ENCODE measurements at regions not wholly inside any gene's neighbourhood (a gene's known extent, or its start where the extent isn't known, plus 50 kb on each side); places are given as distances from the start of the nearest gene placed in this dataset.

DNA sequence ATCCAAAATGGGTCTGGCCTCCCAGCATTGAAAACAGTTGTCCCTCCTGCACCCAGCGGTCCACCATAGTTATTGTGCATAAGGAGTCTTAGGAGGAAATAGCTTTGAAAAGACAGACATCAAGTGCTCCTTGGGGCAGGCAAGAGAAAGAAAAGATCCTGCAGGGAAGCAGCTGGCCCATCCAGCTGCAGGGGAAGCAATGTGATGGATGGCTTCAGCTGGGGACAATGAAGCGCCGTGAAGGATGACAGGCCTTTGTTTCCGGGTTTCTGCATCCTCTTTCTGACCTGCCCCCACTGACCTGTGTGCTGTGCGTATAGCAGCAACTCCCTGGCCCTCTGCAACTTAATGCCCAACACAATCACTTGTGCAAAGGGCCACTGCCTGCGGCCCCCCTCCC lies 142.9 kb upstream of the NCKAP5 start:
- H3K36me3 ChIP-seq (ENCODE audit: control insufficient read depth, insufficient read depth, low read length): no peaks in the 10 kb centered on the region
- no peaks in the 10 kb centered on the region for H3K27me3 ChIP-seq (ENCODE audit: control insufficient read depth, insufficient read depth, low read length)
- H3K4me3 ChIP-seq (ENCODE audit: low read length): no peak overlapping the region
- H3K4me1 ChIP-seq (ENCODE audit: control insufficient read depth, insufficient read depth, low read length): no peaks in the 10 kb centered on the region
- no peak overlapping the region for H3K9ac ChIP-seq (ENCODE audit: low read length)
- no peak overlapping the region for H3K27ac ChIP-seq (ENCODE audit: low read depth, low read length)

DNA sequence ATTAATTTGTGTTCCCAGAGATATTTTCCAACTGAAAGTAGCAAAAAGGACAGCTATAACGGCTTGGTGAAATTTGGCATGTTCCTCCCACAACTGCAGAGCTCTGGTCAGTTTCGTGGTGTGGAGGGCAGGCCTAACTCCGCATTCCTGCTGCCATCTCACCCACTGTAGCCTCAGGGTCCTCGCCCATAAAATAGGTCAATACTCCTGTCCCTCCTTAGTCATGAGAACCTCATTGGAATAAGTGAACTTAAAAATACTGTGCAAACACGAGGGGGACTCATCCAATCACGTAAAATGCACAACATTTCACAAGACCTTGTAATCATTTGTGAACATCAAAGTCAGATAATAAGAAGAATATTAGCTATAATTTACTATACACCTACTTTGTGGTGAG lies 143.5 kb upstream of the NCKAP5 start:
- no peak overlapping the region for H3K4me3 ChIP-seq (ENCODE audit: low read length)
- no peaks in the 10 kb centered on the region for H3K36me3 ChIP-seq (ENCODE audit: control insufficient read depth, insufficient read depth, low read length)

DNA sequence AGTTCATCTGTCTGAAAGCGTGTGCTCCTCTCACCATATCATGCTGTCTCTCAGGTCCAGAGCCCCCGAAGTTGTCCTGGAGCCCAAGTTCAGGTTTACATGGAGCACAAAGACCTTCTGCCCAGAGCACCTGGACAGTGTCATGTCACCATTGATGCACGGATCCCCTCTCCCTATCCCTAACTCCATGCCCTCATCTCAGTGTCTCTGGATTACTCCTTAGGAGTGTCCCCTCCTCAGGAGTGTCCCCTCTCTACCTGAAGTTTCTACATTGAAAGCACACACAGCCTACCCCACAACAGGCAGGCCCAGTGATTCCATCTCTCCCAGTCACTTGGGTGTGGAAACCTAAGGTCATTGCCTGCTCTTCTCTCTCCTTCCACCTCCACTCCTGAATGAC lies 144.1 kb upstream of the NCKAP5 start:
- no peak overlapping the region for H3K9ac ChIP-seq (ENCODE audit: low read length)
- H3K4me1 ChIP-seq (ENCODE audit: control insufficient read depth, insufficient read depth, low read length): no peaks in the 10 kb centered on the region
- no peaks in the 10 kb centered on the region for H3K27me3 ChIP-seq (ENCODE audit: control insufficient read depth, insufficient read depth, low read length)
- no peak overlapping the region for H3K4me3 ChIP-seq (ENCODE audit: low read length)
- H3K36me3 ChIP-seq (ENCODE audit: control insufficient read depth, insufficient read depth, low read length): no peaks in the 10 kb centered on the region
- no peak overlapping the region for H3K27ac ChIP-seq (ENCODE audit: low read depth, low read length)

More for the DNA sequence above, 143.5 kb upstream of the NCKAP5 start:
- no peak overlapping the region for H3K9ac ChIP-seq (ENCODE audit: low read length)
- no peak overlapping the region for H3K27ac ChIP-seq (ENCODE audit: low read depth, low read length)
- H3K4me1 ChIP-seq (ENCODE audit: control insufficient read depth, insufficient read depth, low read length): no peaks in the 10 kb centered on the region
- H3K27me3 ChIP-seq (ENCODE audit: control insufficient read depth, insufficient read depth, low read length): no peaks in the 10 kb centered on the region

DNA sequence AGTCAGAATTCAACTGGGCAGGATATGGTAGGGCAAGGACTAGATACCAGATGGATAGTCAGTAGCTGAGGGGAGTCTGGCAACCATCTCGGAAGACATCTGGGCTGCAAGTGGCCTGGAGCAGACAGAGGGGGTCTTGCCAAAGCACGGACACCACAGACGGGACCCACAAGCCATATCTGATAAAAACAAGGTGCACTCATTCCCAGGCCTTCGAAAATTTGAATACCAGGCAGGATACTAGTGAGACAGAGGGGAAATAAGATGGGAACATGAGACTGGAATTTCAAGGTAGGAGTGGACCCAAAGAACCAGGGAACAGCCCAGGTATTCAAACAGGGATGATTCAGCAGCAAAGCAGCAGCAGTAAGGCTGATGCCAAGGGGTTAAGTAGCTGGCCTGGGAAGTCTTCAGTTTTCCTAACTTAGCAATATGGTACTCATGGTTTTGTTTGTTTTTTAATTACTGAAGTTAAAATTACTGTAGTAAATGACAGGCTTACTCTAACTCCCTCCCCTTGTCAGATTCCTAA lies 144.9 kb upstream of the NCKAP5 start:
- H3K27ac ChIP-seq (ENCODE audit: low read depth, low read length): no peak overlapping the region
- H3K9ac ChIP-seq (ENCODE audit: low read length): no peak overlapping the region
- H3K4me3 ChIP-seq (ENCODE audit: low read length): no peak overlapping the region
- H3K4me1 ChIP-seq (ENCODE audit: control insufficient read depth, insufficient read depth, low read length): no peaks in the 10 kb centered on the region
- H3K36me3 ChIP-seq (ENCODE audit: control insufficient read depth, insufficient read depth, low read length): no peaks in the 10 kb centered on the region
- H3K27me3 ChIP-seq (ENCODE audit: control insufficient read depth, insufficient read depth, low read length): no peaks in the 10 kb centered on the region

DNA sequence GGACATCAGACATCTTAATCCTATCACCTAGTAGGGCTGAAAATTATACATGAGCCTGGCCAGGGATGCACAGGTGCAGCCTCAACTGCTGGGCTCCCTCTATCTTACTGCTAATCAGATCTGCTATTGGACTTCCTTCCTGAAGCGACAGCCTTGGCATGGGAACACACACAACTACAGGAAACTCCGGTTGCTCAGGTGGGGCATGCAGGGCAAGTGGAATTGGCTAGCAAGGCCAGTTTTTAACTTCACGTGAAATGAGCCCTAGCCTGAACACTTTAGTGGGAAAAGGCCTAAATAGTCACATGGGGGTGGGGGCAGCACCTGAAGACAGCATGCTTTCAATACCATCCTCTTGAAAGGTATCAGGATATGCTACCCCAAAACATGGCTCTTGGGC lies 147.9 kb upstream of the NCKAP5 start:
- Histone ChIP-seq H3K27ac (ENCODE audit: low read depth, low read length) (no peak overlapping the region), H3K36me3 (ENCODE audit: control insufficient read depth, insufficient read depth, low read length) (no peaks in the 10 kb centered on the region), H3K9ac (ENCODE audit: low read length) (no peak overlapping the region), H3K4me3 (ENCODE audit: low read length) (no peak overlapping the region), H3K27me3 (ENCODE audit: control insufficient read depth, insufficient read depth, low read length) (no peaks in the 10 kb centered on the region), H3K4me1 (ENCODE audit: control insufficient read depth, insufficient read depth, low read length) (no peaks in the 10 kb centered on the region)

DNA sequence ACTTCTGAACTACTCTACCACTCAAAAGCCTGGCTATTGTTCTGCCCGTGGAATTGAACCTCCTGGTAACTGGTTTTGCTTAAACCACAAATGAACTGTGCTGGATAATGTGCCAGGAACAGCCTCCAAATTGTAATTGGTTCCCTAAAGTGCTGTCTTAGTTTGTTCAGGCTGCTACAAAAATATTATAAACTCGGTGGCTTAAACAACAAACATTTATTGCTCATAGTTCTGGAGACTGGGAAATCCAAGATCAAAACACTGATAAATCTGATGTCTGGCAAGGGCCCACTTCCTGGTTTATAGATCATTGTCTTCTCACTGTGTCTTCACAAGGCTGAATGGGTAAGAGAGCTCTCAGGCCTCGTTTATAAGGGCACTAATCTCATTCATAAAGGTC lies 149.2 kb upstream of the NCKAP5 start:
- no peaks in the 10 kb centered on the region for H3K27me3 ChIP-seq (ENCODE audit: control insufficient read depth, insufficient read depth, low read length)
- H3K36me3 ChIP-seq (ENCODE audit: control insufficient read depth, insufficient read depth, low read length): no peaks in the 10 kb centered on the region
- no peak overlapping the region for H3K9ac ChIP-seq (ENCODE audit: low read length)
- no peaks in the 10 kb centered on the region for H3K4me1 ChIP-seq (ENCODE audit: control insufficient read depth, insufficient read depth, low read length)
- no peak overlapping the region for H3K4me3 ChIP-seq (ENCODE audit: low read length)
- no peak overlapping the region for H3K27ac ChIP-seq (ENCODE audit: low read depth, low read length)

DNA sequence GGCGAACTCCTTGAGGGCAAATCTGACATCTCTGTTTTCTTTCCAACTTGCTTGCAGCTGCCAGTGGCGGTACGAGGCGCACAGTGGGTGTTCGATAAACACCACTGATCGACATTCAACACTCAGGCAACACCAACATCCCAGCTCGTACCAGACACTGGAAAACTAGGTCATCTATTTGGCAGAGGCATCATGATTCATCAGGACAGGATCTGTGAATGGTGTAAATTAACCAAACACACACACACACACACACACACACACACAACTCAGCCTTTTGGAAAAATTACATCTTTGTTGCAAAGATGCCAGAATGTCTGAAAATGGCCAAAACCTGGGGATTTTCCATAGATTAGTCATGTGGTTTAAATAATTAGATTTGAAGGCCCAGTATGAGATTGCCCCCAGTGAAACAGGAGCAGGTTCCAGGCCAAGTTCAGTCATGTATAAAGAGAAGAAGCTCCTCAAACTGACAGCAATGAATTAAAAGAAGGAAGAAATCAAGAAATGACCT lies 150.5 kb upstream of the NCKAP5 start:
- Histone ChIP-seq H3K36me3 (ENCODE audit: control insufficient read depth, insufficient read depth, low read length) (no peaks in the 10 kb centered on the region), H3K27me3 (ENCODE audit: control insufficient read depth, insufficient read depth, low read length) (no peaks in the 10 kb centered on the region), H3K27ac (ENCODE audit: low read depth, low read length) (no peak overlapping the region), H3K9ac (ENCODE audit: low read length) (no peak overlapping the region), H3K4me3 (ENCODE audit: low read length) (no peak overlapping the region), H3K4me1 (ENCODE audit: control insufficient read depth, insufficient read depth, low read length) (no peaks in the 10 kb centered on the region)

DNA sequence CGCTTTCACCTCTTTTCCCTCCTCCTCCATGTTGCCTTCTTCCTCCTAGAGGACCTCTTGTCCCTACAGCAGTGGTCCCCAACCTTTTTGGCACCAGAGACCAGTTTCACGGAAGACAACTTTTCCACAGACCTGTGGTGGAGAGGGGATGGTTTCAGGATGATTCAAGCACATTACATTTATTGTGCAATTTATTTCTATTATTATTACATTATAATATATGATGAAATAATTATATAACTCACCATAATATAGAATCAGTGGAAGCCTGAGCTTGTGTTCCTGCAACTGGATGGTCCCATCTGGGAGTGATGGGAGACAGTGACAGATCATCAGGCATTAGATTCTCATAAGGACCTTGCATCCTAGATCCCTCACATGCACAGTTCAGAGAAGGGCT lies 152.2 kb upstream of the NCKAP5 start:
- no peak overlapping the region for H3K9ac ChIP-seq (ENCODE audit: low read length)
- H3K4me3 ChIP-seq (ENCODE audit: low read length): no peak overlapping the region
- no peaks in the 10 kb centered on the region for H3K4me1 ChIP-seq (ENCODE audit: control insufficient read depth, insufficient read depth, low read length)
- no peaks in the 10 kb centered on the region for H3K27me3 ChIP-seq (ENCODE audit: control insufficient read depth, insufficient read depth, low read length)
- H3K36me3 ChIP-seq (ENCODE audit: control insufficient read depth, insufficient read depth, low read length): no peaks in the 10 kb centered on the region
- H3K27ac ChIP-seq (ENCODE audit: low read depth, low read length): no peak overlapping the region

DNA sequence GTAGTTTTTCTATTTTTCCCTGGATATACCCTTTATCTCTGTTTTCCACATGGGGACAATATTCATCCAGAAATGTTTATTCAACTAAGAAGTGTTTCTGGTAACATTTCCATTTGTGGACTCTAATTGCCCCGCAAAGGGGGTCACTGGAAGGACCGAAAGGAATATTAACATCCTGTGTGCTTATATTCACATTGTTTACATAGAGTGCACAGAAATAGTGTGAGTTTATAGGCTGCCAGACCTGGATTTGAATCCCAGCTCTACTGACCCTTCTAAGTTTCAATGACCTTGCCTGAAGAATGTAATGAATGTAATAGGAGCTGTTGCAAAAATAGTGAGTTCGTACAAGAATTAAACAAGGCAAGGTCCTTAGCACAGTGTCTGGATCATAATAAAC lies 152.9 kb upstream of the NCKAP5 start:
- H3K27ac ChIP-seq (ENCODE audit: low read depth, low read length): no peak overlapping the region
- H3K9ac ChIP-seq (ENCODE audit: low read length): no peak overlapping the region
- no peaks in the 10 kb centered on the region for H3K36me3 ChIP-seq (ENCODE audit: control insufficient read depth, insufficient read depth, low read length)
- no peaks in the 10 kb centered on the region for H3K4me1 ChIP-seq (ENCODE audit: control insufficient read depth, insufficient read depth, low read length)
- H3K4me3 ChIP-seq (ENCODE audit: low read length): no peak overlapping the region
- no peaks in the 10 kb centered on the region for H3K27me3 ChIP-seq (ENCODE audit: control insufficient read depth, insufficient read depth, low read length)

DNA sequence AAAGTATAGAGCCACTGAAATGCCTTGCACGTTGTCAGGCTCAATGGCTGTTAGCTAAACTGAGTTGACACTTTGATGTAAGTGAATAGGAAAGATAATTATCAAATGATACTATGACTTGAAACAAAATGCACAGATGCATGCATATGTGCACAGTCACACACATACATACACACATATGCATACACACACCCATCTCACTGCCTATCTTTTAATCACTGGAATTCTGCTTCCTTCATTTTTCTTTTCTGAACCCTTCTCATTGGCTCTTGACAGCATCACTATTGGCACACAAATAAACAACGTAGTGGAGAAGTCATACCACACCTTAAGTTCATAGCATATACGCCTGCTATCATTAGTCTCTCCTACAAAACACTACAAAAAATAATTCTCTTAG lies 154.9 kb upstream of the NCKAP5 start:
- Histone ChIP-seq H3K4me3 (ENCODE audit: low read length) (no peak overlapping the region), H3K4me1 (ENCODE audit: control insufficient read depth, insufficient read depth, low read length) (no peaks in the 10 kb centered on the region), H3K36me3 (ENCODE audit: control insufficient read depth, insufficient read depth, low read length) (no peaks in the 10 kb centered on the region), H3K9ac (ENCODE audit: low read length) (no peak overlapping the region), H3K27ac (ENCODE audit: low read depth, low read length) (no peak overlapping the region), H3K27me3 (ENCODE audit: control insufficient read depth, insufficient read depth, low read length) (no peaks in the 10 kb centered on the region)

DNA sequence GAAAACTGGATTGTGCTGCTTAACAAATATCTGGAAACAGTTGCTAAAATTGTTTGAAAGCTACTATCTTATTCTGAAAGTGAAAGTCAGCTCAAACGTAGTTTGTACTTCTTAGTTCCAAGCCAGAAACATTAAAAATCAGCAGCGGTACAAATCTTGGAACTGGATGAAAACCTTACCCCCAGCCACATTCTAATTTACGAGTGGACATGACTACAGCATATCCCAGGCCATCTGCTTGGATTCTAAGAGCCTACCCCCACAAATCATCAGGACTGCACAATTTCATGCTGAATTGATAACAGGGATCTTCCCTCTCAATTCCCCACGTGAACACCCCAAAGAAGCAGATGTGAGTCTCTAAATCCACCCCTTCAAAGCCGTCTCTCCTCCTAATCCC lies 158.7 kb upstream of the NCKAP5 start:
- Histone ChIP-seq H3K36me3 (ENCODE audit: control insufficient read depth, insufficient read depth, low read length) (no peaks in the 10 kb centered on the region), H3K27me3 (ENCODE audit: control insufficient read depth, insufficient read depth, low read length) (no peaks in the 10 kb centered on the region), H3K27ac (ENCODE audit: low read depth, low read length) (no peak overlapping the region), H3K9ac (ENCODE audit: low read length) (no peak overlapping the region), H3K4me3 (ENCODE audit: low read length) (peak overlapping the region; percentile 53), H3K4me1 (ENCODE audit: control insufficient read depth, insufficient read depth, low read length) (no peaks in the 10 kb centered on the region)

DNA sequence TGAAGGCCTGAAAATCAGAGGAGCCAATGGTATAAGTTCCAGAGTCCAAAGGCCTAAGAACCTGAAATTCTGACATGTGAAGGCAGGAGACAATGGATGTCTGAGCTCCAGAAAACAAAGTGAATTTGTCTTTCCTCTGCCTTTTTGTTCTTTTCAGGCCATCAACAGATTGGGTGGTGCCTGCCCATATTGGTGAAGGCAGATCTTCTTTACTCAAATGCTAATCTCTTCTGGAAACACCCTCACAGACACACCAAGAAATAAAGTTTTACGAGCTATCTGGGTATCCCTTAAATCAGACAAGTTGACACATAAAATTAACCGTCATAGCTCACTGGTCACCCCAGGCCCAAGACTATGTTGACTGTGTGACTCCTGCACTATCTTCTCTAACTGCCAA lies 163.8 kb upstream of the NCKAP5 start:
- Histone ChIP-seq H3K36me3 (ENCODE audit: control insufficient read depth, insufficient read depth, low read length) (no peaks in the 10 kb centered on the region), H3K4me3 (ENCODE audit: low read length) (no peak overlapping the region), H3K27me3 (ENCODE audit: control insufficient read depth, insufficient read depth, low read length) (no peaks in the 10 kb centered on the region), H3K9ac (ENCODE audit: low read length) (no peak overlapping the region), H3K27ac (ENCODE audit: low read depth, low read length) (no peak overlapping the region), H3K4me1 (ENCODE audit: control insufficient read depth, insufficient read depth, low read length) (no peaks in the 10 kb centered on the region)

DNA sequence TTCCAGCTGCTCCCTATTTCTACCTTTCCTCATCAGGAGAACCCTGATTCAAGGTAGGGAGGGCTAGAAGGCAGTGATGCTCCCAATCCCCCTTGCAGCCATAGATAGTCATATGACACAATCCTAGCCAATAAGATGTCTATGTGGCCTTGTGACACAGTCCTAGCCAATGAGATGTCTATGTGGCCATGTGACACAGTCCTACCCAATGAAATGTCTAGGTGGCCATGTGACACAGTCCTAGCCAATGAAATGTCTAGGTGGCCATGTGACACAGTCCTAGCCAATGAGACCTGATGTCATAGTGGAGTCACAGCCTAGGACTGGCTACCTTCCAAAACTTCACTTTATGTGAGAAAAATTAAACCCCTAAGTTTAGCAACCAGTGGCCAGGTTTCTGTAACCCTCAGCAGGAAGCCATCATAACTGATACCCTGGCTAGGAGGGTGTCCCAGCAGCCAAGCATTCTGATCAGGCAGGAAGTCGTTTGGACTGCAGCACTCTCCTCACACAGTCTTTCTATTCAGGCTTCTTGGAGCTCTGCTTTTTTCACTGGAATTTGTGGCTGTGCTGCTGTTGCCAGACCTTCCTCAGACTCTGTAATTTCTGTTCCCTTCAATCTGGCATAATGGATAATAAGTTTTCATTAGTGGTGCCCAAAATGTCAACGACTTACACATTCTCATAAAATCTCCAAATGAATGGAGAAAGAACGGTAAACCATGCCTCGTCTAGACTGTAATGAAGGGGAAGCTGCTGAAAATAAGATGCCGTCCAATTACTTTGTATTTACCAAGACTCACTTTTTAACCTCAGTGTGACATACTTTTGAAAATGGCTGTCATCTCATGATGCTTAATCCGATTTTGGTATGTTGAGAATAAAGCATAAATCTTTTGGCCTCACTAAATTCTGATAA lies 165.0 kb upstream of the NCKAP5 start:
- H3K9ac ChIP-seq (ENCODE audit: low read length): no peak overlapping the region
- H3K27me3 ChIP-seq (ENCODE audit: control insufficient read depth, insufficient read depth, low read length): no peaks in the 10 kb centered on the region
- H3K27ac ChIP-seq (ENCODE audit: low read depth, low read length): no peak overlapping the region
- H3K4me3 ChIP-seq (ENCODE audit: low read length): no peak overlapping the region
- H3K4me1 ChIP-seq (ENCODE audit: control insufficient read depth, insufficient read depth, low read length): no peaks in the 10 kb centered on the region
- H3K36me3 ChIP-seq (ENCODE audit: control insufficient read depth, insufficient read depth, low read length): no peaks in the 10 kb centered on the region

Data from rectal smooth muscle tissue (tissue), 1 donor.